Ishikawa (cell line): ENCODE measurements at regions not wholly inside any gene's neighbourhood (a gene's known extent, or its start where the extent isn't known, plus 50 kb on each side); places are given as distances from the start of the nearest gene placed in this dataset.

ENCODE experiments used
- CEBPB ChIP-seq: IDR thresholded peaks from 2 replicates; pipeline ENCODE4 v1.6.1; 2012
- CREB1 ChIP-seq: IDR thresholded peaks from 2 replicates; pipeline ENCODE4 v1.6.1; 2012; ENCODE audit warnings: low read depth
- EGR1 ChIP-seq: IDR thresholded peaks from 2 replicates; pipeline ENCODE4 v1.6.1; 2012
- EP300 ChIP-seq: IDR thresholded peaks from 2 replicates; pipeline ENCODE4 v1.6.1; 2012; ENCODE audit warnings: borderline replicate concordance
- FOXM1 ChIP-seq: IDR thresholded peaks from 2 replicates; pipeline ENCODE4 v1.6.1; 2012; ENCODE audit warnings: low read depth, borderline replicate concordance
- MAX ChIP-seq: IDR thresholded peaks from 2 replicates; pipeline ENCODE4 v1.6.1; 2012
- NFIC ChIP-seq: IDR thresholded peaks from 2 replicates; pipeline ENCODE4 v1.6.1; 2012
- RAD21 ChIP-seq: IDR thresholded peaks from 2 replicates; pipeline ENCODE4 v1.6.1; 2012; ENCODE audit warnings: low read depth
- REST ChIP-seq: IDR thresholded peaks from 2 replicates; pipeline ENCODE4 v1.6.1; 2012; ENCODE audit warnings: low read depth, mild to moderate bottlenecking
- TAF1 ChIP-seq: IDR thresholded peaks from 2 replicates; pipeline ENCODE4 v1.6.1; 2012; ENCODE audit warnings: low read depth, mild to moderate bottlenecking
- TCF12 ChIP-seq: IDR thresholded peaks from 2 replicates; pipeline ENCODE4 v1.6.1; 2012; ENCODE audit warnings: low read depth
- TEAD4 ChIP-seq: IDR thresholded peaks from 2 replicates; pipeline ENCODE4 v1.6.1; 2012
- USF1 ChIP-seq: IDR thresholded peaks from 2 replicates; pipeline ENCODE4 v1.6.1; 2012
- YY1 ChIP-seq: IDR thresholded peaks from 2 replicates; pipeline ENCODE4 v1.6.1; 2012; ENCODE audit warnings: low read depth
- ZBTB7A ChIP-seq: IDR thresholded peaks from 2 replicates; pipeline ENCODE4 v1.6.1; 2012; ENCODE audit warnings: low read depth

- TF ChIP-seq REST (no peak), CEBPB (no peak), NFIC (no peak), EGR1 (no peak), FOXM1 (no peak), EP300 (no peak), TAF1 (no peak), TEAD4 (no peak), CREB1 (no peak), TCF12 (no peak), ZBTB7A (no peak), YY1 (no peak), USF1 (no peak), MAX (no peak), RAD21 (no peak)
Measured at GRCh38 chr2:45260946-45261345, 251.7 kb upstream of the SIX2 start.

- TF ChIP-seq REST: no peak
- no peak for TF ChIP-seq RAD21
- no peak for TF ChIP-seq YY1
- no peak for TF ChIP-seq TCF12
- TF ChIP-seq TAF1: no peak
- TF ChIP-seq NFIC: no peak
- TF ChIP-seq USF1: no peak
- no peak for TF ChIP-seq MAX
Measured at GRCh38 chr2:45259547-45260160, 250.4 kb upstream of the SIX2 start.

- TF ChIP-seq YY1 (no peak), USF1 (no peak), REST (no peak)
Measured at GRCh38 chr2:45259138-45259537, 249.9 kb upstream of the SIX2 start.

- TF ChIP-seq USF1 (no peak), EP300 (no peak), NFIC (no peak), TAF1 (no peak), CEBPB (no peak), YY1 (no peak), RAD21 (no peak), FOXM1 (no peak), MAX (no peak), TCF12 (no peak), TEAD4 (no peak), REST (no peak), EGR1 (no peak), CREB1 (no peak), ZBTB7A (no peak)
Measured at GRCh38 chr2:45258311-45258710, 249.1 kb upstream of the SIX2 start.
